ENCODE measurements at regions not wholly inside any gene's neighbourhood (a gene's known extent, or its start where the extent isn't known, plus 50 kb on each side); places are given as distances from the start of the nearest gene placed in this dataset.
"Not testable (repeated sequence)": the region's sequence is repeated elsewhere in the genome, so short reads cannot be mapped to it uniquely, and the experiment has no call there.

GRCh38 chr6:60814784-60815183, 1471.2 kb downstream of the KHDRBS2 start:
- H3K4me2 ChIP-seq (ENCODE audit: insufficient read depth, low read length); H3K9ac ChIP-seq (ENCODE audit: insufficient read depth in 1 of 2, low read depth in 2 of 2, low read length in 2 of 2); H3K9me3 ChIP-seq (replicated peaks; ENCODE audit: control insufficient read depth, insufficient read depth, low read depth, low read length); ATAC-seq; DNase-seq (ENCODE audit: extremely low read depth in 1 of 4, low spot score in 3 of 4); CTCF ChIA-PET (ENCODE audit: low intra/inter-chr PET ratio); H3K27me3 ChIP-seq (ENCODE audit: control insufficient read depth in 2 of 2, insufficient read depth in 2 of 2, low read length in 2 of 2); H3K4me1 ChIP-seq (replicated peaks in 1 of 2; ENCODE audit: control insufficient read depth in 2 of 2, insufficient read depth in 2 of 2, low read length in 2 of 2); H3K79me2 ChIP-seq (ENCODE audit: control insufficient read depth, insufficient read depth, low read length); BruUV-seq (replicated peaks); intact Hi-C loops (cut with micrococcal nuclease); H3K27ac ChIP-seq (ENCODE audit: extremely low read depth, low read depth, low read length); POLR2A ChIA-PET; H3K36me3 ChIP-seq (ENCODE audit: control insufficient read depth, insufficient read depth, low read length); H2AFZ ChIP-seq (ENCODE audit: low read depth, low read length); H3K9me1 ChIP-seq (ENCODE audit: control insufficient read depth, insufficient read depth, low read length); FAIRE-seq; H3K4me3 ChIP-seq; H4K20me1 ChIP-seq (replicated peaks; ENCODE audit: control insufficient read depth, insufficient read depth, low read length); in situ Hi-C loops (cut with MboI): not testable (repeated sequence)
- 0% methylated on average over 1 of the region's 1 CpG for WGBS (ENCODE audit: insufficient coverage, low coverage, missing lambda C conversion rate)

GRCh38 chr6:60813897-60814596, 1472.0 kb downstream of the KHDRBS2 start:
- in situ Hi-C loops (cut with MboI); H2AFZ ChIP-seq (ENCODE audit: low read depth, low read length); ATAC-seq; H3K27ac ChIP-seq (ENCODE audit: extremely low read depth, low read depth, low read length); H3K27me3 ChIP-seq (ENCODE audit: control insufficient read depth in 2 of 2, insufficient read depth in 2 of 2, low read length in 2 of 2); H3K79me2 ChIP-seq (ENCODE audit: control insufficient read depth, insufficient read depth, low read length); POLR2A ChIA-PET; H3K9ac ChIP-seq (ENCODE audit: insufficient read depth in 1 of 2, low read depth in 2 of 2, low read length in 2 of 2); BruUV-seq (replicated peaks); H3K9me3 ChIP-seq (replicated peaks; ENCODE audit: control insufficient read depth, insufficient read depth, low read depth, low read length); FAIRE-seq; DNase-seq (ENCODE audit: extremely low read depth in 1 of 4, low spot score in 3 of 4); H3K36me3 ChIP-seq (ENCODE audit: control insufficient read depth, insufficient read depth, low read length); H3K9me1 ChIP-seq (ENCODE audit: control insufficient read depth, insufficient read depth, low read length); H3K4me3 ChIP-seq; intact Hi-C loops (cut with micrococcal nuclease); CTCF ChIA-PET (ENCODE audit: low intra/inter-chr PET ratio); H4K20me1 ChIP-seq (replicated peaks; ENCODE audit: control insufficient read depth, insufficient read depth, low read length); H3K4me1 ChIP-seq (replicated peaks in 1 of 2; ENCODE audit: control insufficient read depth in 2 of 2, insufficient read depth in 2 of 2, low read length in 2 of 2); H3K4me2 ChIP-seq (ENCODE audit: insufficient read depth, low read length): not testable (repeated sequence)
- 3% methylated on average over 4 of the region's 4 CpGs for WGBS (ENCODE audit: insufficient coverage, low coverage, missing lambda C conversion rate)

- ATAC-seq; H4K20me1 ChIP-seq (replicated peaks; ENCODE audit: control insufficient read depth, insufficient read depth, low read length); H3K9me1 ChIP-seq (ENCODE audit: control insufficient read depth, insufficient read depth, low read length); intact Hi-C loops (cut with micrococcal nuclease); H3K79me2 ChIP-seq (ENCODE audit: control insufficient read depth, insufficient read depth, low read length); H3K4me3 ChIP-seq; H3K4me1 ChIP-seq (replicated peaks in 1 of 2; ENCODE audit: control insufficient read depth in 2 of 2, insufficient read depth in 2 of 2, low read length in 2 of 2); H3K9me3 ChIP-seq (replicated peaks; ENCODE audit: control insufficient read depth, insufficient read depth, low read depth, low read length); DNase-seq (ENCODE audit: extremely low read depth in 1 of 4, low spot score in 3 of 4); POLR2A ChIA-PET; H3K27ac ChIP-seq (ENCODE audit: extremely low read depth, low read depth, low read length); BruUV-seq (replicated peaks); H3K4me2 ChIP-seq (ENCODE audit: insufficient read depth, low read length); FAIRE-seq; H3K36me3 ChIP-seq (ENCODE audit: control insufficient read depth, insufficient read depth, low read length); CTCF ChIA-PET (ENCODE audit: low intra/inter-chr PET ratio); H2AFZ ChIP-seq (ENCODE audit: low read depth, low read length); in situ Hi-C loops (cut with MboI); H3K27me3 ChIP-seq (ENCODE audit: control insufficient read depth in 2 of 2, insufficient read depth in 2 of 2, low read length in 2 of 2); H3K9ac ChIP-seq (ENCODE audit: insufficient read depth in 1 of 2, low read depth in 2 of 2, low read length in 2 of 2): not testable (repeated sequence)
- no CpG with 5 or more reads among the region's 2 CpGs for WGBS (ENCODE audit: insufficient coverage, low coverage, missing lambda C conversion rate)
Observed at GRCh38 chr6:60810216-60810615, 1475.8 kb downstream of the KHDRBS2 start.

GRCh38 chr6:60799146-60799545, 1486.9 kb downstream of the KHDRBS2 start:
- in situ Hi-C loops (cut with MboI); POLR2A ChIA-PET; H3K4me3 ChIP-seq; H3K9me3 ChIP-seq (replicated peaks; ENCODE audit: control insufficient read depth, insufficient read depth, low read depth, low read length); H3K79me2 ChIP-seq (ENCODE audit: control insufficient read depth, insufficient read depth, low read length); H3K27me3 ChIP-seq (ENCODE audit: control insufficient read depth in 2 of 2, insufficient read depth in 2 of 2, low read length in 2 of 2); ATAC-seq; H4K20me1 ChIP-seq (replicated peaks; ENCODE audit: control insufficient read depth, insufficient read depth, low read length); H3K27ac ChIP-seq (ENCODE audit: extremely low read depth, low read depth, low read length); DNase-seq (ENCODE audit: extremely low read depth in 1 of 4, low spot score in 3 of 4); intact Hi-C loops (cut with micrococcal nuclease); FAIRE-seq; CTCF ChIA-PET (ENCODE audit: low intra/inter-chr PET ratio); H3K9ac ChIP-seq (ENCODE audit: insufficient read depth in 1 of 2, low read depth in 2 of 2, low read length in 2 of 2); H3K4me2 ChIP-seq (ENCODE audit: insufficient read depth, low read length); H3K36me3 ChIP-seq (ENCODE audit: control insufficient read depth, insufficient read depth, low read length); H2AFZ ChIP-seq (ENCODE audit: low read depth, low read length); H3K9me1 ChIP-seq (ENCODE audit: control insufficient read depth, insufficient read depth, low read length); H3K4me1 ChIP-seq (replicated peaks in 1 of 2; ENCODE audit: control insufficient read depth in 2 of 2, insufficient read depth in 2 of 2, low read length in 2 of 2); BruUV-seq (replicated peaks): not testable (repeated sequence)
- WGBS (ENCODE audit: insufficient coverage, low coverage, missing lambda C conversion rate) = 3% methylated on average over 3 of the region's 3 CpGs
